ENCODE measurements at regions not wholly inside any gene's neighbourhood (a gene's known extent, or its start where the extent isn't known, plus 50 kb on each side); places are given as distances from the start of the nearest gene placed in this dataset.

- no peaks in the 10 kb centered on the region for H3K4me1 Mint-ChIP-seq
- DNase-seq (no peak), ATAC-seq (no peak)
- no peaks in the 10 kb centered on the region for H3K4me1 ChIP-seq (ENCODE audit: control insufficient read depth, insufficient read depth, low read length)
- intact Hi-C loops (cut with micrococcal nuclease) = no loop called here
- peaks cover 2% of the 10 kb centered on the region for H3K27me3 ChIP-seq (ENCODE audit: control insufficient read depth, insufficient read depth, low read length)
- peaks cover 0 to 4% of the 10 kb centered on the region in 2 donors for H3K9me3 Mint-ChIP-seq
- no peak overlapping the region for H3K4me3 ChIP-seq (ENCODE audit: low read length)
- TF ChIP-seq CTCF (IDR thresholded peaks at IDR 0.05) = no peak
- WGBS (ENCODE audit: insufficient coverage) = 70% methylated on average over 1 of the region's 1 CpG
- H3K9me3 ChIP-seq (ENCODE audit: control insufficient read depth, insufficient read depth, low read length) = no peaks in the 10 kb centered on the region
- peaks cover 27 to 37% of the 10 kb centered on the region in 2 donors for H3K27me3 Mint-ChIP-seq (ENCODE audit: low read depth in 2 of 2)
- H3K36me3 Mint-ChIP-seq = no peaks in the 10 kb centered on the region
- H3K36me3 ChIP-seq (ENCODE audit: control insufficient read depth, insufficient read depth, low read length) = no peaks in the 10 kb centered on the region
- H3K27ac Mint-ChIP-seq = no peak overlapping the region
- H3K27ac ChIP-seq (ENCODE audit: low read length) = no peak overlapping the region
- no peak overlapping the region for H3K4me3 Mint-ChIP-seq
These were observed 68.5 kb upstream of the RPL38 start for GRCh38 chr17:74134991-74135390.

- 57% methylated on average over 6 of the region's 9 CpGs for WGBS (ENCODE audit: insufficient coverage)
- no peaks in the 10 kb centered on the region for H3K36me3 ChIP-seq (ENCODE audit: control insufficient read depth, insufficient read depth, low read length)
- intact Hi-C loops (cut with micrococcal nuclease) = no loop called here
- peaks cover under 1% of the 10 kb centered on the region for H3K9me3 ChIP-seq (ENCODE audit: control insufficient read depth, insufficient read depth, low read length)
- H3K4me3 Mint-ChIP-seq = no peak overlapping the region
- H3K27me3 Mint-ChIP-seq (ENCODE audit: low read depth in 2 of 2) = peaks cover 27 to 43% of the 10 kb centered on the region in 2 donors
- DNase-seq = no peak
- peaks cover 5% of the 10 kb centered on the region for H3K36me3 Mint-ChIP-seq
- H3K27me3 ChIP-seq (ENCODE audit: control insufficient read depth, insufficient read depth, low read length) = peaks cover 2% of the 10 kb centered on the region
- H3K27ac ChIP-seq (ENCODE audit: low read length) = no peak overlapping the region
- H3K4me1 Mint-ChIP-seq = no peaks in the 10 kb centered on the region
- H3K4me1 ChIP-seq (ENCODE audit: control insufficient read depth, insufficient read depth, low read length) = no peaks in the 10 kb centered on the region
- TF ChIP-seq CTCF (IDR thresholded peaks at IDR 0.05) = no peak
- H3K27ac Mint-ChIP-seq = no peak overlapping the region
- H3K9me3 Mint-ChIP-seq = peaks cover 3 to 4% of the 10 kb centered on the region in 2 donors
- no peak overlapping the region for H3K4me3 ChIP-seq (ENCODE audit: low read length)
- no peak for ATAC-seq
These were observed 67.9 kb upstream of the RPL38 start for GRCh38 chr17:74135391-74136167.

DNA sequence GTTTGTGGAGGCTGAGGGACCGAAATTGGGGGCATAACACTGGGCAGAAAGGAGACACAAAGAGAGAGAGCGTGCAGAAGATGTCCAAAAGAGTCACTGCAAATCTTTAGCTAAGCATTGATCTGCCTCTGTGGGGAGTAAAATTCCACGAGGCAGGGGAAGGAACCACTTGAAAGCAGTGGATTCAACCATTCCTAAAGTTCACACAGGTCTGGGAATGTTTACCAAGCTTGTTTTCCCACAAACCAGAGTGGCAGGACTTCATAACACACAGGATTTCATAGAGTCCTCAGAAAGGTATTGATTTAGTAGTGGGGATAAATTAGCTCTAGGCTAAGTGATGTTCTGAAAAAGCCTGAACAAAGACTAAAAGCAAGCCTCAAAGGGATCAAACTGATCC, 66.1 kb upstream of the RPL38 start:
- peaks cover 19% of the 10 kb centered on the region for H3K36me3 Mint-ChIP-seq
- WGBS (ENCODE audit: insufficient coverage) = 54% methylated on average over 3 of the region's 3 CpGs
- no peak overlapping the region for H3K27ac Mint-ChIP-seq
- H3K27ac ChIP-seq (ENCODE audit: low read length) = no peak overlapping the region
- H3K4me3 ChIP-seq (ENCODE audit: low read length) = no peak overlapping the region
- intact Hi-C loops (cut with micrococcal nuclease) = no loop called here
- peaks cover 4% of the 10 kb centered on the region for H3K9me3 ChIP-seq (ENCODE audit: control insufficient read depth, insufficient read depth, low read length)
- TF ChIP-seq CTCF (IDR thresholded peaks at IDR 0.05) = no peak
- no peaks in the 10 kb centered on the region for H3K4me1 Mint-ChIP-seq
- no peaks in the 10 kb centered on the region for H3K4me1 ChIP-seq (ENCODE audit: control insufficient read depth, insufficient read depth, low read length)
- H3K36me3 ChIP-seq (ENCODE audit: control insufficient read depth, insufficient read depth, low read length) = no peaks in the 10 kb centered on the region
- no peak for ATAC-seq
- no peak overlapping the region for H3K4me3 Mint-ChIP-seq
- no peak for DNase-seq
- H3K9me3 Mint-ChIP-seq = peaks cover 4 to 7% of the 10 kb centered on the region in 2 donors
- no peaks in the 10 kb centered on the region for H3K27me3 ChIP-seq (ENCODE audit: control insufficient read depth, insufficient read depth, low read length)
- H3K27me3 Mint-ChIP-seq (ENCODE audit: low read depth in 2 of 2) = peaks cover 24 to 44% of the 10 kb centered on the region in 2 donors

DNA sequence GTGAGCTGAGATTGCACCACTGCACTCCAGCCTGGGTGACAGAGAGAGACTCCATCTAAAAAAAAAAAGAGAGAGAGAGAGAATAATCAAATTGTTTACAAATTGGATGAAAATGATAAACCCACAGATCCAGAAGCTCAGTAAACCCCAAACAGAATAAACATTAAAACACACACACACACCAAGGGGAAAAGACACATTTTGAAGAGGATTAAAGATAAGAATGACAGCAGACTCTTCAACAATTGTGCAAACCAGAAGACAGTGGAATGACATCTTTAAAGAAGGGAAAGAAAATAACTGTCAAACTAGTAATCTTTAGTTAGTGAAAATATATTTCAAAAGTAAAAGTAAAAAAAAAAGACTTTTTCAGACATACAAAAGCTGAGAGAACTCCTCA, 64.4 kb upstream of the RPL38 start:
- Mint-ChIP-seq H3K36me3 (peaks cover 32% of the 10 kb centered on the region), H3K27ac (no peak overlapping the region), H3K4me3 (no peak overlapping the region), H3K27me3 (ENCODE audit: low read depth in 2 of 2) (peaks cover 20 to 37% of the 10 kb centered on the region in 2 donors), H3K4me1 (no peaks in the 10 kb centered on the region), H3K9me3 (peaks cover 6 to 14% of the 10 kb centered on the region in 2 donors)
- H3K27me3 ChIP-seq (ENCODE audit: control insufficient read depth, insufficient read depth, low read length) = no peaks in the 10 kb centered on the region
- intact Hi-C loops (cut with micrococcal nuclease) = no loop called here
- DNase-seq (no peak), ATAC-seq (no peak)
- no peak for TF ChIP-seq CTCF (IDR thresholded peaks at IDR 0.05)
- no peak overlapping the region for H3K4me3 ChIP-seq (ENCODE audit: low read length)
- no peak overlapping the region for H3K27ac ChIP-seq (ENCODE audit: low read length)
- no peaks in the 10 kb centered on the region for H3K4me1 ChIP-seq (ENCODE audit: control insufficient read depth, insufficient read depth, low read length)
- H3K9me3 ChIP-seq (ENCODE audit: control insufficient read depth, insufficient read depth, low read length) = peaks cover 15% of the 10 kb centered on the region
- no peaks in the 10 kb centered on the region for H3K36me3 ChIP-seq (ENCODE audit: control insufficient read depth, insufficient read depth, low read length)
